ENCODE measurements at regions not wholly inside any gene's neighbourhood (a gene's known extent, or its start where the extent isn't known, plus 50 kb on each side); places are given as distances from the start of the nearest gene placed in this dataset.
"Not testable (repeated sequence)": the region's sequence is repeated elsewhere in the genome, so short reads cannot be mapped to it uniquely, and the experiment has no call there.

- TF ChIP-seq CTCF (IDR thresholded peaks at IDR 0.05) (no peak), POLR2AphosphoS5 (IDR thresholded peaks at IDR 0.05) (no peak), POLR2A (IDR thresholded peaks at IDR 0.05) (no peak)
- Histone ChIP-seq H3K27me3 (replicated peaks; ENCODE audit: insufficient read depth) (no peaks in the 10 kb centered on the region), H3K36me3 (no peaks in the 10 kb centered on the region), H3K4me1 (replicated peaks) (no peaks in the 10 kb centered on the region), H3K27ac (no peak overlapping the region), H3K4me3 (no peak overlapping the region), H3K9me3 (no peaks in the 10 kb centered on the region)
- intact Hi-C loops (cut with DNase I) = no loop called here
- 25% methylated on average over 1 of the region's 1 CpG for WGBS
- DNase-seq (ENCODE audit: low spot score) = no peak
These were observed 961.6 kb upstream of the CDH18 start for GRCh38 chr5:20949636-20950035.

- H3K4me1 ChIP-seq (replicated peaks); DNase-seq (ENCODE audit: low spot score); H3K27me3 ChIP-seq (replicated peaks; ENCODE audit: insufficient read depth); H3K36me3 ChIP-seq; intact Hi-C loops (cut with DNase I); H3K4me3 ChIP-seq; H3K9me3 ChIP-seq; H3K27ac ChIP-seq: not testable (repeated sequence)
- WGBS = 61% methylated on average over 3 of the region's 3 CpGs
These were observed 955.4 kb upstream of the CDH18 start for GRCh38 chr5:20943183-20943971.

- H3K36me3 ChIP-seq; H3K27ac ChIP-seq; H3K9me3 ChIP-seq; H3K4me3 ChIP-seq; intact Hi-C loops (cut with DNase I); H3K27me3 ChIP-seq (replicated peaks; ENCODE audit: insufficient read depth); H3K4me1 ChIP-seq (replicated peaks); DNase-seq (ENCODE audit: low spot score): not testable (repeated sequence)
- 70% methylated on average over 4 of the region's 4 CpGs for WGBS
These were observed 954.6 kb upstream of the CDH18 start for GRCh38 chr5:20942603-20943002.

GRCh38 chr5:20940786-20941185, 952.8 kb upstream of the CDH18 start:
- H3K27me3 ChIP-seq (replicated peaks; ENCODE audit: insufficient read depth); H3K4me3 ChIP-seq; H3K9me3 ChIP-seq; H3K36me3 ChIP-seq; DNase-seq (ENCODE audit: low spot score); H3K4me1 ChIP-seq (replicated peaks); H3K27ac ChIP-seq; intact Hi-C loops (cut with DNase I): not testable (repeated sequence)
- WGBS = 84% methylated on average over 3 of the region's 4 CpGs

GRCh38 chr5:20890936-20891335, 902.9 kb upstream of the CDH18 start:
- DNase-seq (ENCODE audit: low spot score); H3K4me1 ChIP-seq (replicated peaks); H3K9me3 ChIP-seq; intact Hi-C loops (cut with DNase I); H3K27me3 ChIP-seq (replicated peaks; ENCODE audit: insufficient read depth); H3K4me3 ChIP-seq; H3K27ac ChIP-seq; H3K36me3 ChIP-seq: not testable (repeated sequence)
- 82% methylated on average over 5 of the region's 5 CpGs for WGBS

- intact Hi-C loops (cut with DNase I); DNase-seq (ENCODE audit: low spot score); H3K9me3 ChIP-seq; H3K4me3 ChIP-seq; H3K4me1 ChIP-seq (replicated peaks); H3K36me3 ChIP-seq; H3K27ac ChIP-seq; H3K27me3 ChIP-seq (replicated peaks; ENCODE audit: insufficient read depth): not testable (repeated sequence)
These were observed 887.7 kb upstream of the CDH18 start for GRCh38 chr5:20875726-20876125.

GRCh38 chr5:20865892-20866291, 877.9 kb upstream of the CDH18 start:
- H3K36me3 ChIP-seq; H3K4me1 ChIP-seq (replicated peaks); H3K27ac ChIP-seq; H3K4me3 ChIP-seq; DNase-seq (ENCODE audit: low spot score); intact Hi-C loops (cut with DNase I); H3K27me3 ChIP-seq (replicated peaks; ENCODE audit: insufficient read depth); H3K9me3 ChIP-seq: not testable (repeated sequence)
- 84% methylated on average over 3 of the region's 3 CpGs for WGBS

- intact Hi-C loops (cut with DNase I) = no loop called here
- Histone ChIP-seq H3K27ac (no peak overlapping the region), H3K36me3 (no peaks in the 10 kb centered on the region), H3K9me3 (no peaks in the 10 kb centered on the region), H3K27me3 (replicated peaks; ENCODE audit: insufficient read depth) (no peaks in the 10 kb centered on the region), H3K4me1 (replicated peaks) (no peaks in the 10 kb centered on the region), H3K4me3 (no peak overlapping the region)
- DNase-seq (ENCODE audit: low spot score) = no peak
- 95% methylated on average over 4 of the region's 4 CpGs for WGBS
- no peak for TF ChIP-seq CTCF (IDR thresholded peaks at IDR 0.05)
- TF ChIP-seq POLR2AphosphoS5 (IDR thresholded peaks at IDR 0.05) = no peak
- no peak for TF ChIP-seq POLR2A (IDR thresholded peaks at IDR 0.05)
These were observed 845.2 kb upstream of the CDH18 start for GRCh38 chr5:20833081-20833627.
